OCI-LY7 (cell line): ENCODE measurements at regions not wholly inside any gene's neighbourhood (a gene's known extent, or its start where the extent isn't known, plus 50 kb on each side); places are given as distances from the start of the nearest gene placed in this dataset.

Source experiments
- BruUV-seq: library from RNA; stranded (reverse); fragments of 400-500 nt; replicated peaks from 2 replicates; lab custom pipeline; 2021; lab: Mats Ljungman, UMichigan
- CTCF ChIA-PET: fragments of 300-600 bp; sonication (Branson Sonifier 250); formaldehyde crosslinking; loops from one replicate; lab custom pipeline; 2022; ENCODE audit warnings: antibody characterized with exemption; ENCODE audit not compliant: unreplicated experiment; lab: Charles Lee
- POLR2A ChIA-PET: fragments of 300-600 bp; sonication (Branson Sonifier 250); formaldehyde crosslinking; loops from one replicate; lab custom pipeline; 2022; ENCODE audit warnings: antibody characterized with exemption; lab: Charles Lee
- DNase-seq: peaks from one replicate; pipeline ENCODE4 v3.0.0-alpha.2; 2015; ENCODE audit warnings: low spot score
- H2AFZ ChIP-seq: fragments of 200-600 bp; sonication (generic), shearing (Covaris generic); 2 replicates; pipeline ENCODE4 v1.6.1; 2014; ENCODE audit warnings: mild to moderate bottlenecking, antibody characterized with exemption, low read length, moderate library complexity
- H3K27ac ChIP-seq: fragments of 200-600 bp; sonication (generic); 2 replicates; pipeline ENCODE4 v1.5.1; 2014; ENCODE audit warnings: mixed run types, low read depth, mild to moderate bottlenecking, moderate library complexity, low read length, inconsistent platforms; ENCODE audit not compliant: poor library complexity, severe bottlenecking
- H3K36me3 ChIP-seq: fragments of 200-600 bp; sonication (generic); 2 replicates; pipeline ENCODE4 v1.6.1; 2014; ENCODE audit warnings: mild to moderate bottlenecking, antibody characterized with exemption, low read length, moderate library complexity, mixed read lengths; ENCODE audit not compliant: insufficient read depth
- H3K4me1 ChIP-seq: fragments of 200-600 bp; sonication (generic); 2 replicates; pipeline ENCODE4 v1.5.1; 2014; ENCODE audit warnings: mild to moderate bottlenecking, low read length; ENCODE audit not compliant: insufficient read depth, poor library complexity, severe bottlenecking
- H3K4me2 ChIP-seq: fragments of 200-600 bp; sonication (generic); 2 replicates; pipeline ENCODE4 v1.6.1; 2014; ENCODE audit warnings: mild to moderate bottlenecking, low read length
- H3K4me3 ChIP-seq: fragments of 200-600 bp; sonication (generic); 2 replicates; pipeline ENCODE4 v1.5.1; 2014; ENCODE audit warnings: mild to moderate bottlenecking, low read depth, low read length; ENCODE audit not compliant: poor library complexity, severe bottlenecking
- H3K79me2 ChIP-seq: fragments of 200-600 bp; sonication (generic); 2 replicates; pipeline ENCODE4 v1.6.1; 2016; ENCODE audit warnings: low read depth, mild to moderate bottlenecking, low read length, moderate library complexity, mixed read lengths; ENCODE audit not compliant: insufficient read depth
- H3K9me2 ChIP-seq: fragments of 200-600 bp; sonication (generic); 2 replicates; pipeline ENCODE4 v1.6.1; 2016; ENCODE audit warnings: mild to moderate bottlenecking, low read length, mixed read lengths; ENCODE audit not compliant: insufficient read depth
- H3K9me3 ChIP-seq: fragments of 200-600 bp; sonication (generic); 2 replicates; pipeline ENCODE4 v1.6.1; 2014; ENCODE audit warnings: mild to moderate bottlenecking, mixed run types, low read length, mixed read lengths
- H4K20me1 ChIP-seq: fragments of 200-600 bp; sonication (generic); 2 replicates; pipeline ENCODE4 v1.6.1; 2014; ENCODE audit warnings: mild to moderate bottlenecking, antibody characterized with exemption, low read length, moderate library complexity, mixed read lengths; ENCODE audit not compliant: insufficient read depth
- EZH2phosphoT487 ChIP-seq: fragments of 200-600 bp; sonication (generic); IDR thresholded peaks from 2 replicates; pipeline ENCODE4 v1.6.1; 2018; ENCODE audit warnings: low read depth, borderline replicate concordance, mild to moderate bottlenecking, mixed run types, antibody characterized with exemption, low read length, moderate library complexity, mixed read lengths
- intact Hi-C: fragments of 100-400 bp; cut with micrococcal nuclease; formaldehyde crosslinking; loops from one replicate; pipeline ENCODE4 v1.10.0; 2022; ENCODE audit not compliant: unreplicated experiment
- TF ChIP-seq, protein P1 (sequence below): fragments of 200-600 bp; sonication (generic); conservative IDR thresholded peaks from 2 replicates; pipeline ENCODE4 v1.5.1; 2014; ENCODE audit warnings: mild to moderate bottlenecking, antibody characterized with exemption, low read length, moderate library complexity, mixed read lengths

DNA sequence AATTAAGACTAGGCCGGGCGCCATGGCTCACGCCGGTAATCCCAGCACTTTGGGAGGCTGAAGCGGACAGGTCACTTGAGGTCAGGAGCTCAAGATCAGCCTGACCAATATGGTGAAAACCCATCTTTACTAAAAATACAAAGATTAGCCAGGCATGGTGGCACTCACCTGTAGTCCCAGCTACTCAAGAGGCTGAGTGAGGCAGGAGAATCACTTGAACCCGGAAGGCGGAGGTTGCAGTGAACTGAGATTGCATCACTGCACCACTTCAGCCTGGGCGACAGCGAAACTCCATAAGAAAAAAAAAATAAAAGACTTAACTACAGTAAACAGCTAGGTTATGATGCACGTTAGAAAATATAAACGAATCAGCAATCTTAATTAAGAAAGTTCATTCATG is 216.0 kb upstream of the TEX13C start:
- Histone ChIP-seq H3K4me1 (no peaks in the 10 kb centered on the region), H3K27ac (no peak overlapping the region), H3K4me3 (no peak overlapping the region), H3K79me2 (no peaks in the 10 kb centered on the region), H2AFZ (no peak overlapping the region), H3K9me3 (no peaks in the 10 kb centered on the region), H4K20me1 (no peaks in the 10 kb centered on the region), H3K9me2 (no peaks in the 10 kb centered on the region), H3K36me3 (no peaks in the 10 kb centered on the region), H3K4me2 (no peak overlapping the region)
- no peak for DNase-seq
- CTCF ChIA-PET, result no interaction called here
- intact Hi-C loops, result no loop called here
- POLR2A ChIA-PET, result no interaction called here
- TF ChIP-seq EZH2phosphoT487, result no peak
- TF ChIP-seq, protein P1, sequence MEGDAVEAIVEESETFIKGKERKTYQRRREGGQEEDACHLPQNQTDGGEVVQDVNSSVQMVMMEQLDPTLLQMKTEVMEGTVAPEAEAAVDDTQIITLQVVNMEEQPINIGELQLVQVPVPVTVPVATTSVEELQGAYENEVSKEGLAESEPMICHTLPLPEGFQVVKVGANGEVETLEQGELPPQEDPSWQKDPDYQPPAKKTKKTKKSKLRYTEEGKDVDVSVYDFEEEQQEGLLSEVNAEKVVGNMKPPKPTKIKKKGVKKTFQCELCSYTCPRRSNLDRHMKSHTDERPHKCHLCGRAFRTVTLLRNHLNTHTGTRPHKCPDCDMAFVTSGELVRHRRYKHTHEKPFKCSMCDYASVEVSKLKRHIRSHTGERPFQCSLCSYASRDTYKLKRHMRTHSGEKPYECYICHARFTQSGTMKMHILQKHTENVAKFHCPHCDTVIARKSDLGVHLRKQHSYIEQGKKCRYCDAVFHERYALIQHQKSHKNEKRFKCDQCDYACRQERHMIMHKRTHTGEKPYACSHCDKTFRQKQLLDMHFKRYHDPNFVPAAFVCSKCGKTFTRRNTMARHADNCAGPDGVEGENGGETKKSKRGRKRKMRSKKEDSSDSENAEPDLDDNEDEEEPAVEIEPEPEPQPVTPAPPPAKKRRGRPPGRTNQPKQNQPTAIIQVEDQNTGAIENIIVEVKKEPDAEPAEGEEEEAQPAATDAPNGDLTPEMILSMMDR, result no peak
- no TSS peak for BruUV-seq

DNA sequence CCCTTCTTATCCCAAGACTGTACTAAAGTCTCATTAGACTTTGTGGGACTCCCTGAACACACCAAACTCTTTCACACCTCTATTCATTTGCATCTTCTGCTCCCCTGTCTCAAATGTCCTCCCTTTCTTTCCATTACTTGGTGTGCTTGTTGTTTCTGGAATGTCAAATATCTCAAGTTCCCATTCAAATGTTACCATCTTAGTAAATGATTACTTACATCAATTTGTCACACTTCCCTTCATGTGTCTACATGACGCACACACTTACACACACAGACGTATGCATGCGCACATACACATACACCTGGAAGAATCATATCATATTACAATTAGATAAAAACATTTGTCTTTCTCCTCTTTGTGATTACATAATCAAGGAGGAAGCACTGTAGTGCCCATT is 210.8 kb upstream of the TEX13C start:
- Histone ChIP-seq H3K4me2 (no peak overlapping the region), H3K9me2 (no peaks in the 10 kb centered on the region), H3K4me3 (no peak overlapping the region), H3K9me3 (no peaks in the 10 kb centered on the region), H3K27ac (no peak overlapping the region), H3K36me3 (no peaks in the 10 kb centered on the region), H3K79me2 (no peaks in the 10 kb centered on the region), H2AFZ (no peak overlapping the region), H4K20me1 (no peaks in the 10 kb centered on the region), H3K4me1 (no peaks in the 10 kb centered on the region)
- no peak for DNase-seq
- POLR2A ChIA-PET, result no interaction called here
- CTCF ChIA-PET, result no interaction called here
- intact Hi-C loops, result no loop called here
- BruUV-seq, result no TSS peak
- TF ChIP-seq EZH2phosphoT487, result no peak
- TF ChIP-seq, protein P1, result no peak

DNA sequence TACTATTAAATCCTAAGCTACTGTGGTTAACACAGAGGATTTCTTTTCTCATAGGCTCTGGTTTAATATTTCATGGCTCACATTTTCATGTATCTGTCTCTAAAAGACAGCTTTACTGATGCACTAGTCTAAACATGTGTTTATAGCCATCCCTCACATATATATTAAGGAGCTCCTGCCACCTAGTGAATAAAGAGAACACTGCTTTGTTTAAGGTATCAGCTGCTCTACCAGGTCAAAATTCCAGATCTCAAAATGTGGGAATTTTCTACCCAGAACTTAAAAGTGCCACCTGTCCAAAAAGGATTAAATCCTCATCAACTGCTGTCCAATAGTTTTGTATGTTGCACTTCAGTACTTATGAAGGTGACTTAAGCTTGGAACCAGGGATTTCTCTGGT is 188.5 kb upstream of the TEX13C start:
- H3K79me2 ChIP-seq, result no peaks in the 10 kb centered on the region
- ChIA-PET POLR2A (no interaction called here), CTCF (no interaction called here)
- no peak overlapping the region for H3K27ac ChIP-seq
- H4K20me1 ChIP-seq, result no peaks in the 10 kb centered on the region
- DNase-seq, result peak; percentile 19
- H2AFZ ChIP-seq, result no peak overlapping the region
- H3K4me2 ChIP-seq, result no peak overlapping the region
- no TSS peak for BruUV-seq
- no peaks in the 10 kb centered on the region for H3K4me1 ChIP-seq
- H3K9me3 ChIP-seq, result no peaks in the 10 kb centered on the region
- no peaks in the 10 kb centered on the region for H3K9me2 ChIP-seq
- no peaks in the 10 kb centered on the region for H3K36me3 ChIP-seq
- intact Hi-C loops, result loop anchor here (5.0 kb wide), 2 partner anchors 724 to 744 kb away; no protein-coding TSS in a partner anchor
- TF ChIP-seq EZH2phosphoT487, result no peak
- TF ChIP-seq, protein P1, result peak; percentile 68
- no peak overlapping the region for H3K4me3 ChIP-seq
